Lower leg skin (tissue), 3 donors: ENCODE measurements at regions not wholly inside any gene's neighbourhood (a gene's known extent, or its start where the extent isn't known, plus 50 kb on each side); places are given as distances from the start of the nearest gene placed in this dataset.

ENCODE experiments used
- CTCF ChIP-seq, 3 donors: fragments of 450-650 bp; IDR thresholded peaks; one replicate each; pipeline ENCODE4 v1.5.1; 2016; ENCODE audit warnings: antibody characterized with exemption in 3 of 3, mild to moderate bottlenecking in 3 of 3, moderate library complexity in 2 of 3
- POLR2A ChIP-seq, 2 donors: fragments of 450-650 bp; IDR thresholded peaks; one replicate each; pipeline ENCODE4 v1.6.1; 2016 to 2017; ENCODE audit warnings: antibody characterized with exemption in 2 of 2, mild to moderate bottlenecking in 1 of 2, moderate library complexity in 1 of 2

DNA sequence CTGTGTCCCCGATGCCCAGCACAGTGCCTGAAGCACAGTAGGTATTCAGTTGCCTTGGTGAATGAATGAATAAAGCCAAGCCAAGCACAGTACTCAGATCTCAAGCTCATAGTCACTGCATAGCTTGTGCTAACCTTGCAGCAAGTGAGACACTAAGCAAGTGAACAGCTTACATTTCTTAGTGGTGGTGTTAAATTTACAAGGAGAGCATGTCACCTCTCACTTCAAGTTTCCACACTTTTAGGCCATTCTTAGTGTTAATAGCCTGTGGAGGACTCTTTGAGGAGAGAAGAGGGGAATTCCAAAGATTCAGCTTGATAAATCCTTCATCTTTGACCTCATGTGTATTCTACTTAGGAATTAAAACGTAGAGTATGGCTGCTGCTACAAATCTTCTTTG is 104.7 kb downstream of the C9orf152 start:
- no peak for TF ChIP-seq CTCF (IDR thresholded peaks at IDR 0.05)
- TF ChIP-seq POLR2A (IDR thresholded peaks at IDR 0.05): no peak
